GM12891 (cell line): ENCODE measurements at regions not wholly inside any gene's neighbourhood (a gene's known extent, or its start where the extent isn't known, plus 50 kb on each side); places are given as distances from the start of the nearest gene placed in this dataset.

Source experiments
- DNase-seq: peaks from one replicate; pipeline ENCODE4 v3.0.0; 2011; ENCODE audit warnings: low spot score; ENCODE audit not compliant: insufficient read length
- FAIRE-seq: peaks from 2 replicates; lab custom pipeline; 2011; peaks lifted over from hg19 to GRCh38; lab: Jason Lieb, UNC
- PAX5 ChIP-seq: IDR thresholded peaks from 2 replicates; pipeline ENCODE4 v1.6.1; 2011; ENCODE audit warnings: low read length, moderate library complexity, mild to moderate bottlenecking; ENCODE audit not compliant: insufficient read depth, severe bottlenecking
- POLR2A ChIP-seq: IDR thresholded peaks from 2 replicates; pipeline ENCODE4 v1.6.1; 2011; ENCODE audit warnings: low read depth, low read length, control low read depth
- POLR2AphosphoS5 ChIP-seq: IDR thresholded peaks from 2 replicates; pipeline ENCODE4 v1.6.1; 2011; ENCODE audit warnings: low read depth, low read length, control low read depth
- POU2F2 ChIP-seq: IDR thresholded peaks from 2 replicates; pipeline ENCODE4 v1.6.1; 2011; ENCODE audit warnings: low read depth, mild to moderate bottlenecking, control low read depth, low read length, moderate library complexity
- SPI1 ChIP-seq: IDR thresholded peaks from 2 replicates; pipeline ENCODE4 v1.6.1; 2011; ENCODE audit warnings: low read depth, low read length, control low read depth
- TAF1 ChIP-seq: IDR thresholded peaks from 2 replicates; pipeline ENCODE4 v1.6.1; 2011; ENCODE audit warnings: low read depth, low read length, control low read depth

DNA sequence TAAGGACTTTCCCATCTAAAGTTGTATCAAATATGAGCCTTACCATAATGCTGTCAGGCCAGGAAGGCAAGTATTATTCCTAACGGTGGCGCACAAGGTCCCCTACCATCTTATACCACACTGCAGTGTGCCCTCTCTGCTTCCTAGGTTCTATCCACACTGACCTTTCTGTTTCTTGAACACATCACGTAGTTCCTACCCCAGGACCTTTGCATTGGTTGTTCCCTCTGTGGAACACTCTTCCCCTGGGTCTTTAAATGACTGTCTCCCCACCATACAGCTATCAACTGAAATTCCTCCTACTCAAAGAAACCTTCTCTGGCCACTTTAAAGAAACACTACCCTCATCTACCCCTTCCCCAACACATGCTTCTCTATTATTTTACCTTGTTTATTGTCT is 104.5 kb upstream of the SPACA1 start:
- DNase-seq (no peak), FAIRE-seq (no peak)
- TF ChIP-seq PAX5 (no peak), TAF1 (no peak), SPI1 (no peak), POLR2AphosphoS5 (no peak), POU2F2 (no peak), POLR2A (no peak)

GRCh38 chr6:87941556-87942358 is 105.9 kb upstream of the SPACA1 start:
- FAIRE-seq, result peak; percentile 51
- TF ChIP-seq POU2F2 (no peak), PAX5 (no peak), POLR2A (no peak), SPI1 (no peak), POLR2AphosphoS5 (no peak), TAF1 (no peak)
- DNase-seq, result no peak

DNA sequence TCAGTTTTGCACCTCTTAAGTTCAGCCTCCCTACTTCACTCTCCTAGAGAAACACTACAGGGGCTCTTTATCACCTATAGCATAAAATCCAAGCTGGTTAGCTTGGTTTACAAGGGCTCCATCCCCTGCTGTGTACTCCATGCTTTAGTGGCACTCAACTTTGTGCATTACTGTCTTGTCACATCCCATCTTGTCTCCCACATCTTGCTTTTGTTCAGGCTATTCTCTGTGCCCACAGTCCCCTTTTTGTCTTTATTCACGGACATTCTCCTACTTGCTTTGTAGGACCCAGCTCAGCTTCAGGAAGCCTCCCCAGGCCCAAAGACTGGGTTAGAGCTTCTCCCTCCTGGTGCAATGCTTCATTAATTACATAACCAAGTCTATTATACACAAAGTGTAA is 107.9 kb upstream of the SPACA1 start:
- no peak for DNase-seq
- TF ChIP-seq POU2F2 (no peak), POLR2AphosphoS5 (no peak), TAF1 (no peak), POLR2A (no peak)
- FAIRE-seq, result no peak

GRCh38 chr6:87938287-87938686 is 109.4 kb upstream of the SPACA1 start:
- no peak for FAIRE-seq
- no peak for TF ChIP-seq PAX5
- no peak for TF ChIP-seq POLR2A
- TF ChIP-seq POU2F2, result no peak
- no peak for TF ChIP-seq SPI1
- no peak for TF ChIP-seq POLR2AphosphoS5
- no peak for TF ChIP-seq TAF1
- DNase-seq, result no peak

DNA sequence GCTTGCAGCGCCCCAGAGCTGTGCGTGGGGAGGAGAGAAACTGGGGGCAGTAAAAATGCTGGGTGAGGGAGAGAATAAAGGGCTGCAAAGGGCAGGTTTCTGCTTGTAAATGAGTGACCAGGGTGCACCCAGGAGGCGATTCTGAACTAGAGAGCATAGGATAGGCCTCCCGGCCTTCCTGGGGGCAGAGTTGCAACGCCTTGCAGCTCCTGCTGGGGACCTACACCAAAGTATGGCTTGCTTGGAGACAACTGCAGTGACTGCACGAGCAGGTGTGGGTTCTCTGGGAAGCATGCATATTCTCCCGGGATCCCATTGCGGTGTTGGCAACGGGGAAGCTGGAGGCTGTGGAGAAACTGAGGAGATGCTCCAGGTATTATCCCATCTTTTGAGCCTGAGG is 111.6 kb upstream of the SPACA1 start:
- TF ChIP-seq POLR2A (no peak), POU2F2 (no peak), TAF1 (no peak), POLR2AphosphoS5 (no peak), PAX5 (no peak), SPI1 (no peak)
- no peak for DNase-seq
- no peak for FAIRE-seq

DNA sequence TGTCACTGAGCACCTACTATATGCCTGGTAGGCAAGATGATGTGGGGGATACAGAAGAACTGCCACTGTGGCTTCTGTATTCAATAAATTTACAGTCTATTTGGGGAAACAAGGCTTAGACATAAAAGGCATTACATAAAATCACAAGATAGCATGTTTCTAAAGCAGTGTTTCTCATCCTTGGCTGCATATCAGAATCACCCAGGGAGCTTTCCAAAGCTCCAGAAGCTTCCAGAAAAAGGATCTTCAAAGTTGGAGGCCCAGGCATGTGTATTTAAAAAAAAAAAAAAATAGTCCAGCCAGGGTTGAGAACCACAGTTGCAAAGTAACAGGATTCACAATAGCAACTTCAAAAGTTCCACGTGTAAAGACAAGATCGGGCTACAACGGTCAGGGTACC is 112.4 kb upstream of the SPACA1 start:
- DNase-seq, result no peak
- TF ChIP-seq POU2F2 (no peak), SPI1 (no peak), POLR2A (no peak), TAF1 (no peak), PAX5 (no peak), POLR2AphosphoS5 (no peak)
- FAIRE-seq, result no peak

DNA sequence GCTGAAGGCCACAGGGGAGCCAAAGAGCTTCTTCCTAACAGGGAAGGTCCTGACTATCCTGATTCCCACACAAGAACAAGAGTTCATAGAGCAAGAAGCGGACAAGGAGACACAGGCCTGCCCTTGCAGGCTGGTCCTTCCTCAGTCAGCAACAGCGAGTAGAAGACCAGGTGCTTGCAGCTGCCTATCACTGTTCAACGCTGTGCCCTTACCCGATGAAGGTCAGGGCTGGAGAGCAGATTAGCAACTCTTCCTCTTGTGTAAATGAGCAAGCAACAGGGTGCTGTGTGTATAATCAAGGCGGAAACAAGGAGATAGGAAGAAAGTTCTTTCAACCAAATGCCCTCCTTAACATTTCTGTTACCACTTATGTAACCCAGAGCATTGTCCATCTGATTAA is 115.3 kb upstream of the SPACA1 start:
- DNase-seq (no peak), FAIRE-seq (peak; percentile 80)
- TF ChIP-seq PAX5, result no peak
- no peak for TF ChIP-seq SPI1
- TF ChIP-seq TAF1, result no peak
- no peak for TF ChIP-seq POU2F2
- TF ChIP-seq POLR2A, result no peak
- TF ChIP-seq POLR2AphosphoS5, result no peak

DNA sequence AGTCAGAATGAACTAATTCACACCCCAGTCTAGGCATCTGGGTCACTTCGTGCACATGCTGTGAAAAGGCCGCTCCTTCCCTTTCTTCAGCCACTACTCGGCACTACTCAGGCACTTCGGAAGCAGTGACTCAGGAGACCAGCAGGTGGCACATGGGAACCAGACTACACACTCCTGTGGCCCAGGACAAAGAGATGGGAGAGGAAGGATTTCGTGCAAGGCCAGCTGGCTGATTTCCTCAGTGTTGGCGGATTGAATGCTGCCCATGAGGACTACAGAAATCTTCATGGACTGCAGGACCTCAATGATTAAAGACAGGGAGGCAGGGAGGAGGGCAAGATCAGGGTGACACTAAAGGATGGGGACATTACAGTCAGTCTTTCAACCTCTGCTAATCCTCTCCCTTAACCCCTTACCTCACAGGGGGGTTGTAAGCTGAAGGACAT is 117.8 kb upstream of the SPACA1 start:
- DNase-seq (peak; percentile 36), FAIRE-seq (peak; percentile 97)
- TF ChIP-seq SPI1, result peak; percentile 30; the same call in 1 of the 2 replicates
- TF ChIP-seq POLR2AphosphoS5, result no peak

DNA sequence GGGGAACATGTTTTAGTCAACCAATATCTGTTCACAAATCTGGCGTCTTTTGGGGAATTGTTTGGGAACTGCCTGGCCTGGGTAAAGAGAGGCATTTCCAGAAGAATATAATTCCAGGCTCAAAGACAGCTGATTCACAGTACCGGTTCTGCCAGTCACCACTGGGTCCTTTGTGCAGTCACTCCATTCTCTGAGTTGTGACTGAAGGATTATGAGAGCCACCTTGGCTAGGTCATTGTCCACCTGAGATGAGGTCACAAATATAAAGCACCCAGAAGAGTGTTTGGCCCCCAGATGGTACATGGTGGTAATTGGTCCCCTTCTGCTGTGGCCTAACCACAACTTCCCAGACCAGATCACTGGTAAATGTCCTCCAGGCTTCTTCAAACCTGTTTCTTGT is 121.0 kb upstream of the SPACA1 start:
- TF ChIP-seq TAF1, result no peak
- peak; percentile 48 for FAIRE-seq

GRCh38 chr6:87926072-87926471 is 121.6 kb upstream of the SPACA1 start:
- FAIRE-seq (no peak), DNase-seq (no peak)
- TF ChIP-seq PAX5 (no peak), SPI1 (no peak), POLR2A (no peak), TAF1 (no peak), POLR2AphosphoS5 (no peak), POU2F2 (no peak)

More for the DNA sequence above, 121.0 kb upstream of the SPACA1 start:
- DNase-seq, result no peak
